ENCODE measurements at regions not wholly inside any gene's neighbourhood (a gene's known extent, or its start where the extent isn't known, plus 50 kb on each side); places are given as distances from the start of the nearest gene placed in this dataset.
A peak's percentile ranks its signal among the peaks of the same experiment; 100 is the strongest.

DNA sequence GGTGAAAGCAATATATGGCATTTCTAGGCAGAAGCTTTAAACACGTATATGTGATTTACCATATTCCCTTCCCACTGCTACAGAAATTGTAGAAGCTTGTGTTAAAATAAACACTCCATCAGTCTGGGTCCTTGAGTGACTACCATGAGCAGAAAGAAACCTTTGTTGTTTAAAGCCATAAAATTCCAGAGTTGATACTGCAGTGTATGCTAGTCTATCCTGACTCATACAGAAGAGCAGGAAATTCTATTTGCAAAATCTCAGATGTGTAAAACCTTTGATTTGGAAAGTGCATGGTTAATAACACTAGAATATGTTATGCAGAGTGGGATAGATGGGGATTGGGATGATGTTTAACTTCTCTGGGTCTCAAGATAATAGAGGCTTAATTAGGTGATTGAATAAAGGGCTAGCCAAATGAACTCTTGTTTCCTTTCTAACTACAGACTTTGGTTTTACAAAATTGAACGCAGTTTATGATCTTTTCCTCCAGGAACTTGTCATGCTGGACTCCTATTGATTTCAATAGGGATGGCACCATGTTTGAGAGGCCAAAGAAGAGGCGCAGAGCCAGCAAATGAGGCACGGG lies 282.7 kb upstream of the VLDLR start:
- Histone ChIP-seq H3K9ac (ENCODE audit: low read depth, low read length) (no peak overlapping the region), H3K27me3 (ENCODE audit: control insufficient read depth, insufficient read depth, low read length) (no peaks in the 10 kb centered on the region), H4K20me1 (ENCODE audit: insufficient read depth, low read length) (no peaks in the 10 kb centered on the region), H3K4me2 (ENCODE audit: low read depth, low read length) (no peak overlapping the region), H2AK5ac (ENCODE audit: low read depth, low read length) (no peak overlapping the region), H3K4me1 (ENCODE audit: control insufficient read depth, insufficient read depth, low read length) (no peaks in the 10 kb centered on the region), H2BK15ac (ENCODE audit: low read depth, low read length) (no peak overlapping the region), H3K9me3 (ENCODE audit: control insufficient read depth, insufficient read depth, low read length) (no peaks in the 10 kb centered on the region), H2AK9ac (replicated peaks; ENCODE audit: low read depth, low read length, poor library complexity) (no peak overlapping the region), H2BK5ac (ENCODE audit: low read depth, low read length, poor library complexity, severe bottlenecking) (no peak overlapping the region), H4K91ac (ENCODE audit: insufficient read depth, low read depth, low read length) (no peak overlapping the region), H3K4ac (ENCODE audit: low read depth, low read length) (no peak overlapping the region), H3K18ac (ENCODE audit: low read depth, low read length) (no peak overlapping the region), H2BK20ac (ENCODE audit: low read depth, low read length) (no peak overlapping the region), H2BK120ac (ENCODE audit: low read depth, low read length) (no peak overlapping the region), H3K79me1 (ENCODE audit: low read depth in 1 of 2, low read length in 2 of 2) (no peaks in the 10 kb centered on the region), H3K23ac (ENCODE audit: low read depth, low read length) (no peak overlapping the region), H2AFZ (replicated peaks; ENCODE audit: low read length, poor library complexity) (no peak overlapping the region), H4K5ac (ENCODE audit: low read depth, low read length) (no peak overlapping the region), H3K14ac (replicated peaks; ENCODE audit: low read depth, low read length) (no peak overlapping the region), H3K27ac (ENCODE audit: insufficient read depth, low read length) (no peak overlapping the region), H3K56ac (ENCODE audit: extremely low read depth, insufficient read depth, low read length) (no peak overlapping the region), H3K36me3 (ENCODE audit: control insufficient read depth, insufficient read depth, low read length) (no peaks in the 10 kb centered on the region), H3K9me1 (ENCODE audit: insufficient read depth, low read length) (no peaks in the 10 kb centered on the region), H3K4me3 (ENCODE audit: insufficient read depth, low read depth, low read length) (no peak overlapping the region), H4K8ac (ENCODE audit: low read depth in 2 of 2, low read length in 2 of 2) (no peak overlapping the region)
- dilution Hi-C loops (cut with HindIII; ENCODE audit: low sequenced_read_pairs, unreplicated experiment): no loop called here
- DNase-seq (peak; percentile 7), ATAC-seq (ENCODE audit: low read depth) (peak; percentile 27; the same call in 1 of the 2 replicates)
- TF ChIP-seq POLR2A (IDR thresholded peaks at IDR 0.05; ENCODE audit: low read depth, low read length) (no peak), MAZ (IDR thresholded peaks at IDR 0.05; ENCODE audit: borderline replicate concordance, low read depth, low read length) (no peak), FOS (IDR thresholded peaks at IDR 0.05; ENCODE audit: low read depth, low read length) (no peak), RAD21 (IDR thresholded peaks at IDR 0.05; ENCODE audit: low read length) (no peak), CHD1 (IDR thresholded peaks at IDR 0.05; ENCODE audit: low read depth, low read length) (no peak), BHLHE40 (IDR thresholded peaks at IDR 0.05; ENCODE audit: low read depth, low read length) (no peak), MXI1 (IDR thresholded peaks at IDR 0.05; ENCODE audit: borderline replicate concordance, low read depth, low read length) (no peak), RFX5 (IDR thresholded peaks at IDR 0.05; ENCODE audit: low read depth, low read length) (no peak), CEBPB (IDR thresholded peaks at IDR 0.05; ENCODE audit: low read depth, low read length) (no peak), RCOR1 (IDR thresholded peaks at IDR 0.05; ENCODE audit: insufficient replicate concordance, low read length) (no peak)
- TF ChIP-seq, protein P1, sequence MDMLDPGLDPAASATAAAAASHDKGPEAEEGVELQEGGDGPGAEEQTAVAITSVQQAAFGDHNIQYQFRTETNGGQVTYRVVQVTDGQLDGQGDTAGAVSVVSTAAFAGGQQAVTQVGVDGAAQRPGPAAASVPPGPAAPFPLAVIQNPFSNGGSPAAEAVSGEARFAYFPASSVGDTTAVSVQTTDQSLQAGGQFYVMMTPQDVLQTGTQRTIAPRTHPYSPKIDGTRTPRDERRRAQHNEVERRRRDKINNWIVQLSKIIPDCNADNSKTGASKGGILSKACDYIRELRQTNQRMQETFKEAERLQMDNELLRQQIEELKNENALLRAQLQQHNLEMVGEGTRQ (IDR thresholded peaks at IDR 0.05; ENCODE audit: low read depth, low read length): no peak
- TF ChIP-seq, protein P2, sequence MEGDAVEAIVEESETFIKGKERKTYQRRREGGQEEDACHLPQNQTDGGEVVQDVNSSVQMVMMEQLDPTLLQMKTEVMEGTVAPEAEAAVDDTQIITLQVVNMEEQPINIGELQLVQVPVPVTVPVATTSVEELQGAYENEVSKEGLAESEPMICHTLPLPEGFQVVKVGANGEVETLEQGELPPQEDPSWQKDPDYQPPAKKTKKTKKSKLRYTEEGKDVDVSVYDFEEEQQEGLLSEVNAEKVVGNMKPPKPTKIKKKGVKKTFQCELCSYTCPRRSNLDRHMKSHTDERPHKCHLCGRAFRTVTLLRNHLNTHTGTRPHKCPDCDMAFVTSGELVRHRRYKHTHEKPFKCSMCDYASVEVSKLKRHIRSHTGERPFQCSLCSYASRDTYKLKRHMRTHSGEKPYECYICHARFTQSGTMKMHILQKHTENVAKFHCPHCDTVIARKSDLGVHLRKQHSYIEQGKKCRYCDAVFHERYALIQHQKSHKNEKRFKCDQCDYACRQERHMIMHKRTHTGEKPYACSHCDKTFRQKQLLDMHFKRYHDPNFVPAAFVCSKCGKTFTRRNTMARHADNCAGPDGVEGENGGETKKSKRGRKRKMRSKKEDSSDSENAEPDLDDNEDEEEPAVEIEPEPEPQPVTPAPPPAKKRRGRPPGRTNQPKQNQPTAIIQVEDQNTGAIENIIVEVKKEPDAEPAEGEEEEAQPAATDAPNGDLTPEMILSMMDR (conservative IDR thresholded peaks at IDR 0.05; ENCODE audit: low read depth, low read length): no peak
- TF ChIP-seq, protein P3, sequence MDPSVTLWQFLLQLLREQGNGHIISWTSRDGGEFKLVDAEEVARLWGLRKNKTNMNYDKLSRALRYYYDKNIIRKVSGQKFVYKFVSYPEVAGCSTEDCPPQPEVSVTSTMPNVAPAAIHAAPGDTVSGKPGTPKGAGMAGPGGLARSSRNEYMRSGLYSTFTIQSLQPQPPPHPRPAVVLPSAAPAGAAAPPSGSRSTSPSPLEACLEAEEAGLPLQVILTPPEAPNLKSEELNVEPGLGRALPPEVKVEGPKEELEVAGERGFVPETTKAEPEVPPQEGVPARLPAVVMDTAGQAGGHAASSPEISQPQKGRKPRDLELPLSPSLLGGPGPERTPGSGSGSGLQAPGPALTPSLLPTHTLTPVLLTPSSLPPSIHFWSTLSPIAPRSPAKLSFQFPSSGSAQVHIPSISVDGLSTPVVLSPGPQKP (IDR thresholded peaks at IDR 0.05; ENCODE audit: borderline replicate concordance, low read depth, low read length): no peak
- 25% methylated on average over 3 of the region's 4 CpGs; no CpG with 5 or more reads in 1 of the 2 experiments for WGBS, 2 experiments (ENCODE audit: extremely low coverage in 2 of 2, insufficient read length in 1 of 2)
- ChIA-PET CTCF (no interaction called here), POLR2A (ENCODE audit: unreplicated experiment) (no interaction called here)
- no TSS peak for BruUV-seq (replicated peaks)
- in situ Hi-C loops (cut with MboI; ENCODE audit: low sequenced_read_pairs): no loop called here
- intact Hi-C loops (cut with micrococcal nuclease): loop anchor here (5.0 kb wide), 1 partner anchor 283 kb away; the partner anchor contains the start of gene VLDLR

All from IMR-90 (cell line).